ENCODE measurements at regions not wholly inside any gene's neighbourhood (a gene's known extent, or its start where the extent isn't known, plus 50 kb on each side); places are given as distances from the start of the nearest gene placed in this dataset.

GRCh38 chr3:127442506-127442905 lies 148.0 kb downstream of the TPRA1 start:
- H3K36me3 ChIP-seq (ENCODE audit: insufficient read depth, low read length) = no peaks in the 10 kb centered on the region
- H3K4me3 ChIP-seq (ENCODE audit: low read length) = no peak overlapping the region
- H3K79me2 ChIP-seq (replicated peaks; ENCODE audit: insufficient read depth, low read length) = no peaks in the 10 kb centered on the region
- H2AFZ ChIP-seq (ENCODE audit: low read depth, low read length) = no peak overlapping the region
- TF ChIP-seq SMC3 (conservative IDR thresholded peaks at IDR 0.05; ENCODE audit: poor library complexity) (no peak), CTCF (IDR thresholded peaks at IDR 0.05; ENCODE audit: poor library complexity, severe bottlenecking) (no peak), POLR2AphosphoS5 (IDR thresholded peaks at IDR 0.05) (no peak), REST (IDR thresholded peaks at IDR 0.05; ENCODE audit: borderline replicate concordance) (no peak), MXI1 (conservative IDR thresholded peaks at IDR 0.05; ENCODE audit: poor library complexity, severe bottlenecking) (no peak), EP300 (conservative IDR thresholded peaks at IDR 0.05; ENCODE audit: poor library complexity, severe bottlenecking) (no peak), TAF1 (IDR thresholded peaks at IDR 0.05; ENCODE audit: low read depth) (no peak), EZH2 (IDR thresholded peaks at IDR 0.05; ENCODE audit: borderline replicate concordance, insufficient read depth, low read length, poor library complexity, severe bottlenecking) (no peak), RAD21 (conservative IDR thresholded peaks at IDR 0.05) (no peak)
- no peak overlapping the region for H3K9ac ChIP-seq (ENCODE audit: low read length)
- no peak overlapping the region for H3K4me2 ChIP-seq (ENCODE audit: low read length)
- no peak overlapping the region for H3K27ac ChIP-seq (ENCODE audit: low read length)
- no peaks in the 10 kb centered on the region for H3K9me3 ChIP-seq (ENCODE audit: low read length)
- no peaks in the 10 kb centered on the region for H3F3A ChIP-seq (ENCODE audit: insufficient read depth, low read length, poor library complexity, severe bottlenecking)
- no peaks in the 10 kb centered on the region for H3K27me3 ChIP-seq (ENCODE audit: insufficient read depth, low read depth, low read length)
- no peaks in the 10 kb centered on the region for H3K9me2 ChIP-seq (ENCODE audit: insufficient read depth, low read length)
- H4K20me1 ChIP-seq (ENCODE audit: insufficient read depth) = no peaks in the 10 kb centered on the region

- no peaks in the 10 kb centered on the region for H3K9me2 ChIP-seq (ENCODE audit: insufficient read depth, low read length)
- H3K27me3 ChIP-seq (ENCODE audit: insufficient read depth, low read depth, low read length) = no peaks in the 10 kb centered on the region
- no peak overlapping the region for H3K4me2 ChIP-seq (ENCODE audit: low read length)
- H2AFZ ChIP-seq (ENCODE audit: low read depth, low read length) = no peak overlapping the region
- no peak overlapping the region for H3K4me3 ChIP-seq (ENCODE audit: low read length)
- H3K79me2 ChIP-seq (replicated peaks; ENCODE audit: insufficient read depth, low read length) = no peaks in the 10 kb centered on the region
- no peaks in the 10 kb centered on the region for H3F3A ChIP-seq (ENCODE audit: insufficient read depth, low read length, poor library complexity, severe bottlenecking)
- no peaks in the 10 kb centered on the region for H3K9me3 ChIP-seq (ENCODE audit: low read length)
- TF ChIP-seq EZH2 (IDR thresholded peaks at IDR 0.05; ENCODE audit: borderline replicate concordance, insufficient read depth, low read length, poor library complexity, severe bottlenecking) = no peak
- no peak for TF ChIP-seq MXI1 (conservative IDR thresholded peaks at IDR 0.05; ENCODE audit: poor library complexity, severe bottlenecking)
- no peak for TF ChIP-seq REST (IDR thresholded peaks at IDR 0.05; ENCODE audit: borderline replicate concordance)
- no peak for TF ChIP-seq EP300 (conservative IDR thresholded peaks at IDR 0.05; ENCODE audit: poor library complexity, severe bottlenecking)
- TF ChIP-seq CTCF (IDR thresholded peaks at IDR 0.05; ENCODE audit: poor library complexity, severe bottlenecking) = no peak
- no peak for TF ChIP-seq SMC3 (conservative IDR thresholded peaks at IDR 0.05; ENCODE audit: poor library complexity)
- TF ChIP-seq RAD21 (conservative IDR thresholded peaks at IDR 0.05) = no peak
- TF ChIP-seq TAF1 (IDR thresholded peaks at IDR 0.05; ENCODE audit: low read depth) = no peak
- no peak for TF ChIP-seq POLR2AphosphoS5 (IDR thresholded peaks at IDR 0.05)
- H3K36me3 ChIP-seq (ENCODE audit: insufficient read depth, low read length) = no peaks in the 10 kb centered on the region
- no peaks in the 10 kb centered on the region for H4K20me1 ChIP-seq (ENCODE audit: insufficient read depth)
- no peak overlapping the region for H3K27ac ChIP-seq (ENCODE audit: low read length)
- H3K9ac ChIP-seq (ENCODE audit: low read length) = no peak overlapping the region
Observed at GRCh38 chr3:127441764-127442163, 148.8 kb downstream of the TPRA1 start.

Data from neural cell (in vitro differentiated cells).